ENCODE measurements at regions not wholly inside any gene's neighbourhood (a gene's known extent, or its start where the extent isn't known, plus 50 kb on each side); places are given as distances from the start of the nearest gene placed in this dataset.
A peak's percentile ranks its signal among the peaks of the same experiment; 100 is the strongest.

GRCh38 chr12:107558816-107559382 lies 126.7 kb upstream of the PWP1 start:
- BruUV-seq (replicated peaks): no TSS peak
- H3K27ac ChIP-seq (ENCODE audit: low read depth, low read length, poor library complexity, severe bottlenecking): no peak overlapping the region
- TF ChIP-seq, protein P1, sequence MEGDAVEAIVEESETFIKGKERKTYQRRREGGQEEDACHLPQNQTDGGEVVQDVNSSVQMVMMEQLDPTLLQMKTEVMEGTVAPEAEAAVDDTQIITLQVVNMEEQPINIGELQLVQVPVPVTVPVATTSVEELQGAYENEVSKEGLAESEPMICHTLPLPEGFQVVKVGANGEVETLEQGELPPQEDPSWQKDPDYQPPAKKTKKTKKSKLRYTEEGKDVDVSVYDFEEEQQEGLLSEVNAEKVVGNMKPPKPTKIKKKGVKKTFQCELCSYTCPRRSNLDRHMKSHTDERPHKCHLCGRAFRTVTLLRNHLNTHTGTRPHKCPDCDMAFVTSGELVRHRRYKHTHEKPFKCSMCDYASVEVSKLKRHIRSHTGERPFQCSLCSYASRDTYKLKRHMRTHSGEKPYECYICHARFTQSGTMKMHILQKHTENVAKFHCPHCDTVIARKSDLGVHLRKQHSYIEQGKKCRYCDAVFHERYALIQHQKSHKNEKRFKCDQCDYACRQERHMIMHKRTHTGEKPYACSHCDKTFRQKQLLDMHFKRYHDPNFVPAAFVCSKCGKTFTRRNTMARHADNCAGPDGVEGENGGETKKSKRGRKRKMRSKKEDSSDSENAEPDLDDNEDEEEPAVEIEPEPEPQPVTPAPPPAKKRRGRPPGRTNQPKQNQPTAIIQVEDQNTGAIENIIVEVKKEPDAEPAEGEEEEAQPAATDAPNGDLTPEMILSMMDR (conservative IDR thresholded peaks at IDR 0.05; ENCODE audit: low read depth, low read length): no peak
- no peak for TF ChIP-seq EZH2 (IDR thresholded peaks at IDR 0.05; ENCODE audit: borderline replicate concordance, low read depth, low read length, poor library complexity, severe bottlenecking)
- no peaks in the 10 kb centered on the region for H3K9me3 ChIP-seq (ENCODE audit: low read depth, low read length, poor library complexity, severe bottlenecking)
- H3K4me3 ChIP-seq (ENCODE audit: low read depth, low read length, poor library complexity, severe bottlenecking): no peak overlapping the region
- no peaks in the 10 kb centered on the region for H3K27me3 ChIP-seq (replicated peaks; ENCODE audit: insufficient read depth, low read depth, low read length, poor library complexity)
- H3K4me1 ChIP-seq (ENCODE audit: insufficient read depth, low read length, poor library complexity, severe bottlenecking): peaks cover 9% of the 10 kb centered on the region
- intact Hi-C loops (cut with micrococcal nuclease; ENCODE audit: unreplicated experiment): loop anchor here (5.0 kb wide), 1 partner anchor 242 kb away; a partner anchor contains a TSS
- peak; percentile 7 for DNase-seq (ENCODE audit: low spot score)
- ChIA-PET POLR2A (ENCODE audit: low non-redundant PET) (no interaction called here), CTCF (no interaction called here)
- H3K36me3 ChIP-seq (ENCODE audit: insufficient read depth, low read length, poor library complexity, severe bottlenecking): no peaks in the 10 kb centered on the region

DNA sequence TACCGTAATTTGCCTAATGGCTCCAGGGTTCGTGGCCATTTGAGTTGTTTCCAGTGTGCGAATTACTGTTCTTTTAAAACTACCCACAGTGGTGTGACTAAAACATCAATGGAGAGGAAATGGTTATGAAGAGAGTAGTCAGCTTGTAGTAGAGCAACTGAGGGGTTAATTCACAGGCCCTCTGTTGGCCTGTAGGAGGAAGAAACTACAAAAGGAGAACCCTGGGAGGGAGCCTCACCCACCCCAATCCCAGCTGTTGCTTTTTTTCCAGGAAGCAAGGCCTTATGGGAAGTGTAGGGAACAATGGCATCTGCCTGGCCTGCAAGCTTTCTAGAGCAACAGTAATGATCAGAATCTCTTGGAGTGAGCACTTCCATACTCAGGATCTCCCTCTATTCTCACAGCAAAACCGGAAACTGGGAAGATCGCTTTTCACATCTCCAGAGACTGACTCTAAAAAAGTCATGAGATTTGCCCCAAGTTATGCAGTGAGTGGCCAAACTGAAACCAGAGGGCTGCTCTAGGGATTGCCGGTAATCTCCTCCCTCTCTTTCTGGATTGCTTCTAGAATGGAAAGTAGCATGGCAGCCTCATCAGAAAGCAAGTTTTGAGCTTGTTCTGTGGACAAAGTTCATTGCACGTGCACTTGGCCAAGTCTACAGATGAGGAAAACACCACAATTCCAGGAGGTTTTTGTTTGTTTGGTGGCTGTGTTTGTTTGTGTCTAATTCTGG lies 125.3 kb upstream of the PWP1 start:
- H3K36me3 ChIP-seq (ENCODE audit: insufficient read depth, low read length, poor library complexity, severe bottlenecking): no peaks in the 10 kb centered on the region
- peak; percentile 73 for DNase-seq (ENCODE audit: low spot score)
- POLR2A ChIA-PET (ENCODE audit: low non-redundant PET): no interaction called here
- no peaks in the 10 kb centered on the region for H3K27me3 ChIP-seq (replicated peaks; ENCODE audit: insufficient read depth, low read depth, low read length, poor library complexity)
- TF ChIP-seq, protein P1 (conservative IDR thresholded peaks at IDR 0.05; ENCODE audit: low read depth, low read length): no peak
- no peak for TF ChIP-seq EZH2 (IDR thresholded peaks at IDR 0.05; ENCODE audit: borderline replicate concordance, low read depth, low read length, poor library complexity, severe bottlenecking)
- H3K4me3 ChIP-seq (ENCODE audit: low read depth, low read length, poor library complexity, severe bottlenecking): no peak overlapping the region
- peaks cover 9% of the 10 kb centered on the region for H3K4me1 ChIP-seq (ENCODE audit: insufficient read depth, low read length, poor library complexity, severe bottlenecking)
- H3K9me3 ChIP-seq (ENCODE audit: low read depth, low read length, poor library complexity, severe bottlenecking): no peaks in the 10 kb centered on the region
- no TSS peak for BruUV-seq (replicated peaks)
- CTCF ChIA-PET: interaction anchor here (0.5 to 1.0 kb wide), 3 partner anchors 341 to 429 kb away, joined by 3 to 4 read pairs (median 3); no protein-coding TSS in a partner anchor
- no peak overlapping the region for H3K27ac ChIP-seq (ENCODE audit: low read depth, low read length, poor library complexity, severe bottlenecking)
- intact Hi-C loops (cut with micrococcal nuclease; ENCODE audit: unreplicated experiment): no loop called here

DNA sequence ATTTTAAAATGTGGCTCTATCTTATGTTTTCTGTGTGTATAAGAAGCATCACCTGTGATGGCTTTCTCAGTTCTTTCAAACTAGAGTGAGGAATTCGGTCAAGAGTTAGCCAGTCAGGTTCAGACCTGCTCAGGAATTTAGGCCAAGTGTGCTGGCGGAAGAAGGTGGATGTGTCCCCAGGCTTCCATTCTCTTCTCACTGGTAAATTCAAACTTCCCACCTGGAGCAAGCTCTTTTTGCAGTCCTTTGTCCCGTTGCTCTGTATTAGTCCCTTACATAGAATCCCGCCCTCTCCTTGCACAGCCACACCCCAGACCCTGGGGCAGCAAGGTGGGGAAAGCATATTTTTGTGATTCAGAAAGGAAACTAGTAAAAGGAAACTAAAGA lies 124.7 kb upstream of the PWP1 start:
- Histone ChIP-seq H3K4me1 (ENCODE audit: insufficient read depth, low read length, poor library complexity, severe bottlenecking) (peaks cover 9% of the 10 kb centered on the region), H3K9me3 (ENCODE audit: low read depth, low read length, poor library complexity, severe bottlenecking) (no peaks in the 10 kb centered on the region), H3K4me3 (ENCODE audit: low read depth, low read length, poor library complexity, severe bottlenecking) (no peak overlapping the region), H3K27me3 (replicated peaks; ENCODE audit: insufficient read depth, low read depth, low read length, poor library complexity) (no peaks in the 10 kb centered on the region), H3K27ac (ENCODE audit: low read depth, low read length, poor library complexity, severe bottlenecking) (no peak overlapping the region), H3K36me3 (ENCODE audit: insufficient read depth, low read length, poor library complexity, severe bottlenecking) (no peaks in the 10 kb centered on the region)
- ChIA-PET POLR2A (ENCODE audit: low non-redundant PET) (no interaction called here), CTCF (interaction anchor here (0.6 kb wide), 1 partner anchor 342 kb away, joined by 3 read pairs; no protein-coding TSS in a partner anchor)
- no TSS peak for BruUV-seq (replicated peaks)
- intact Hi-C loops (cut with micrococcal nuclease; ENCODE audit: unreplicated experiment): no loop called here
- no peak for TF ChIP-seq EZH2 (IDR thresholded peaks at IDR 0.05; ENCODE audit: borderline replicate concordance, low read depth, low read length, poor library complexity, severe bottlenecking)
- TF ChIP-seq, protein P1 (conservative IDR thresholded peaks at IDR 0.05; ENCODE audit: low read depth, low read length): no peak
- no peak for DNase-seq (ENCODE audit: low spot score)
